MG63 (cell line): ENCODE measurements at regions not wholly inside any gene's neighbourhood (a gene's known extent, or its start where the extent isn't known, plus 50 kb on each side); places are given as distances from the start of the nearest gene placed in this dataset.

Source experiments
- DNase-seq: peaks from one replicate; pipeline ENCODE4 v3.0.0-alpha.2; 2020
- H3K27me3 ChIP-seq: fragments of 250-450 bp; sonication (Bioruptor Pico); 2 replicates; pipeline ENCODE4 v1.5.1; 2020; ENCODE audit warnings: mild to moderate bottlenecking, moderate library complexity
- H3K36me3 ChIP-seq: fragments of 250-450 bp; sonication (Bioruptor Pico); 2 replicates; pipeline ENCODE4 v1.5.1; 2020; ENCODE audit warnings: mild to moderate bottlenecking, moderate library complexity
- H3K4me3 ChIP-seq: fragments of 250-450 bp; sonication (Bioruptor Pico); 2 replicates; pipeline ENCODE4 v1.5.1; 2020; ENCODE audit warnings: mild to moderate bottlenecking, moderate library complexity
- H3K9me3 ChIP-seq: fragments of 250-450 bp; sonication (Bioruptor Pico); 2 replicates; pipeline ENCODE4 v1.5.1; 2020; ENCODE audit warnings: mild to moderate bottlenecking, moderate library complexity

- no peaks in the 10 kb centered on the region for H3K36me3 ChIP-seq
- H3K27me3 ChIP-seq = no peaks in the 10 kb centered on the region
- no peak overlapping the region for H3K4me3 ChIP-seq
- DNase-seq = no peak
- no peaks in the 10 kb centered on the region for H3K9me3 ChIP-seq
These were observed 1152.2 kb upstream of the SPRY2 start for GRCh38 chr13:81493144-81493543.

- no peak for DNase-seq
- Histone ChIP-seq H3K27me3 (no peaks in the 10 kb centered on the region), H3K4me3 (no peak overlapping the region), H3K9me3 (no peaks in the 10 kb centered on the region), H3K36me3 (no peaks in the 10 kb centered on the region)
These were observed 1151.5 kb upstream of the SPRY2 start for GRCh38 chr13:81492449-81492848.

DNA sequence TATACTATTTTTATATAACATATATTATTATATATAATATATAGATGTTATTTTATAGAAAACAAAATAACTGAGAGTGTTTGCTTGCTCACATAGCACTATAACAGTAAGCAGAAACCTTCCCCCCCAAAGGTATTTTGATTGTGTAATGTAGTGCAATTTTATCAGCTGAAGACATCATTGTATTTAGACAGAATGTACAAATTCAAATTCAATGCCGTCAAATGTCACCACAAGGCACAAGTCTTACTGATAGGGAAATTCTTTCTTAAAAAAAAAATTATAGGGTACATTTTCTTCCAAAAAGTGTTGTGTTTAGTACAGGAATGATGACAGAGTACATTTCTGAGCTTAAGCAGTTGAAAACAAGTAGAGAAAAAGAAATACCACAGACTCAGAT, 1147.1 kb upstream of the SPRY2 start:
- no peaks in the 10 kb centered on the region for H3K9me3 ChIP-seq
- DNase-seq = no peak
- H3K36me3 ChIP-seq = no peaks in the 10 kb centered on the region
- H3K4me3 ChIP-seq = no peak overlapping the region
- H3K27me3 ChIP-seq = no peaks in the 10 kb centered on the region

GRCh38 chr13:81487151-81487550, 1146.2 kb upstream of the SPRY2 start:
- DNase-seq = no peak
- no peaks in the 10 kb centered on the region for H3K36me3 ChIP-seq
- H3K9me3 ChIP-seq = no peaks in the 10 kb centered on the region
- H3K27me3 ChIP-seq = no peaks in the 10 kb centered on the region
- no peak overlapping the region for H3K4me3 ChIP-seq

- H3K9me3 ChIP-seq = no peaks in the 10 kb centered on the region
- no peak for DNase-seq
- no peaks in the 10 kb centered on the region for H3K36me3 ChIP-seq
- no peaks in the 10 kb centered on the region for H3K27me3 ChIP-seq
- H3K4me3 ChIP-seq = no peak overlapping the region
These were observed 1139.7 kb upstream of the SPRY2 start for GRCh38 chr13:81480634-81481033.

- H3K36me3 ChIP-seq = no peaks in the 10 kb centered on the region
- no peak for DNase-seq
- H3K9me3 ChIP-seq = no peaks in the 10 kb centered on the region
- H3K4me3 ChIP-seq = no peak overlapping the region
- H3K27me3 ChIP-seq = no peaks in the 10 kb centered on the region
These were observed 1132.5 kb upstream of the SPRY2 start for GRCh38 chr13:81473366-81473899.

GRCh38 chr13:81458170-81458569, 1117.2 kb upstream of the SPRY2 start:
- H3K9me3 ChIP-seq = no peaks in the 10 kb centered on the region
- no peaks in the 10 kb centered on the region for H3K36me3 ChIP-seq
- DNase-seq = no peak
- no peaks in the 10 kb centered on the region for H3K27me3 ChIP-seq
- H3K4me3 ChIP-seq = no peak overlapping the region

DNA sequence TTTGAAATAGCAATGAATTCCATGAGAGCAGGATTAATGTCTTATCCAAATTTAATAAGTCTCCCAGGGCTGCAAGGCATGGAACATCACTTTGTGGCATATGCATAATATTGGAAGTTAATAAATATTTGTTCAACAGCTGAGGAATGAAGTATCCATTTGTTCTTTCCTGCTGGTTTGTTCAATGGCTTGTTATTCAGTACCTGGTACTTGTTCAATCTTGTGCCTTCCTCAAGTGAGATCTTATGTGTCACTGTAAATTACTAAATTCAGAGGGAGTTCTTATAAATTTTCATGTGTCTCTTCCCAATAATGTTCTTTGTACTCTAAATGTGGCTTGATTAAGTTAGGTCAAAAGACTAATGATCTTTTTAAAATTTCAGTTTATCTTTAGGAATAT, 1105.5 kb upstream of the SPRY2 start:
- no peaks in the 10 kb centered on the region for H3K9me3 ChIP-seq
- no peaks in the 10 kb centered on the region for H3K36me3 ChIP-seq
- DNase-seq = no peak
- no peak overlapping the region for H3K4me3 ChIP-seq
- no peaks in the 10 kb centered on the region for H3K27me3 ChIP-seq

DNA sequence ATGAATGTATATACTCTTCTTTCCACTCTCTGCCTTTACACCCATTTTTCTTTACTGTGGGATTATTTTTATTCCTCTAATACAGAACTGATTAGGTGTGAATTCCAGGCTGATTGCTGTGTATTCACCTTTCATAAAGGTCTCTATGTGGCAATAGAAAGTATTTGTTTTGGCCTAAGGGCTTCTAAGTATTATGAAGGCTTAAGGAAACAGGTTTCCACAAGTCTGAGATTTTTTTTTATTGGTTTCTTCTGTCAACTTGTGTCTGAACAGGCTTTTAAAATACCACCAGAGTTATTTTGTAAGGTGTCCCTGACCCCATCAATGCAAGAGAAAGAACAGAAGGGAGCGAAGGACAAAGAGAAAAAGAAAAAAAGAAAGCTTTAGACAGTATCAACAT, 1102.0 kb upstream of the SPRY2 start:
- no peak for DNase-seq

DNA sequence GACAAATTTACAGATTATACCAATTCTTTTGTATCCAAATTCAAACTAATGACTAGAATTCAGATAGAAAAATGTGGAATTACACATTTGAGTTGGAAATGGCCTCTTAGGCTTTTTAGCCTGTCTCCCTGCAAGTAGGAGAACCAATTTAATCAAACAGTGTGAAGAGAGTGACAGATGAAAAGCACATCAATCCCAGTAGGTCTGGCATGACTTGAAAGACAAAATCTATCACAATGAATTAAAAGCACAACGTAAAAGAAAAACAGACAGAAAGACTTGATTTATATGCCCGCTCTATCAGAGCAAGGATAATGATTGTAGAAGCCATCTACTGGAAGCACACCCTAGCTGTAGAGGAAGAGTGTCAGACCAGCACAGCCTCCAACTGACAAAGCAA, 1084.4 kb upstream of the SPRY2 start:
- no peak for DNase-seq
- Histone ChIP-seq H3K36me3 (no peaks in the 10 kb centered on the region), H3K9me3 (no peaks in the 10 kb centered on the region), H3K4me3 (no peak overlapping the region), H3K27me3 (no peaks in the 10 kb centered on the region)

More for the DNA sequence above, 1102.0 kb upstream of the SPRY2 start:
- Histone ChIP-seq H3K9me3 (no peaks in the 10 kb centered on the region), H3K36me3 (no peaks in the 10 kb centered on the region), H3K4me3 (no peak overlapping the region), H3K27me3 (no peaks in the 10 kb centered on the region)

GRCh38 chr13:81409284-81409683, 1068.4 kb upstream of the SPRY2 start:
- DNase-seq = no peak
- no peaks in the 10 kb centered on the region for H3K27me3 ChIP-seq
- H3K36me3 ChIP-seq = no peaks in the 10 kb centered on the region
- no peaks in the 10 kb centered on the region for H3K9me3 ChIP-seq
- no peak overlapping the region for H3K4me3 ChIP-seq

- no peak overlapping the region for H3K4me3 ChIP-seq
- H3K9me3 ChIP-seq = no peaks in the 10 kb centered on the region
- DNase-seq = no peak
- H3K36me3 ChIP-seq = no peaks in the 10 kb centered on the region
- H3K27me3 ChIP-seq = no peaks in the 10 kb centered on the region
These were observed 1067.7 kb upstream of the SPRY2 start for GRCh38 chr13:81408647-81409046.

DNA sequence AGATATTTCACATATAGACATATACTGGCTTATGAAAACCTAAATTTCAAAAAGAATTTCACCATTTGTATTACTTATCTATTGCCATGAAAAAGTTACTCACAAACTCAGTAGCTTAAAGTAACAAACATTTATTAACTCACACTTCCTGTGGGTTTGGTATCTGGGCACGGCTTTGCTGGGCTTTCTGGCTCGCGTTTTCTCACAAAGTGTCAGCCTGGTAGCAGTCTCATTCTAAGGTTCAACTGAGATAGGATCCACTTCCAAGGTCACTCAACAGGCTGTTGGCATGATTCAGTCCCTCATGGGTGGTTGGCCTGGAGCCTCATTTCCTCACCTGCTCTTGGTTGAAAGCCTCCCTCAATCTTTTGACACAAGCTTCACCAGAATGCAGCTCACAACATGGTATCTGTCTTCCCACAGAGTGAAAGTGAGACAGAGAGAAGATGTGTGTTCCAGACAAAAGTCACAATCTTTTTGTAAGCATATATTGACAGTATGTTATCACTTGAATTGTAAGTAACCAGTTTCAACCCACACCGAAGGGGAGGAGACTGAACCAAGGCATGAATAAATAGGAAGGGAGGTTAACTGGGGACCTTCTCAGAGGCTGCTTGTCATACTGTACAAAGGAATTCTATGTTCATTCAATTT, 1065.8 kb upstream of the SPRY2 start:
- H3K27me3 ChIP-seq = no peaks in the 10 kb centered on the region
- H3K9me3 ChIP-seq = no peaks in the 10 kb centered on the region
- no peaks in the 10 kb centered on the region for H3K36me3 ChIP-seq
- H3K4me3 ChIP-seq = no peak overlapping the region
- no peak for DNase-seq

GRCh38 chr13:81406022-81406421, 1065.1 kb upstream of the SPRY2 start:
- no peak for DNase-seq
- Histone ChIP-seq H3K9me3 (no peaks in the 10 kb centered on the region), H3K4me3 (no peak overlapping the region), H3K27me3 (no peaks in the 10 kb centered on the region), H3K36me3 (no peaks in the 10 kb centered on the region)

- no peak overlapping the region for H3K4me3 ChIP-seq
- H3K27me3 ChIP-seq = no peaks in the 10 kb centered on the region
- no peaks in the 10 kb centered on the region for H3K9me3 ChIP-seq
- H3K36me3 ChIP-seq = no peaks in the 10 kb centered on the region
- no peak for DNase-seq
These were observed 1055.3 kb upstream of the SPRY2 start for GRCh38 chr13:81396192-81396591.

DNA sequence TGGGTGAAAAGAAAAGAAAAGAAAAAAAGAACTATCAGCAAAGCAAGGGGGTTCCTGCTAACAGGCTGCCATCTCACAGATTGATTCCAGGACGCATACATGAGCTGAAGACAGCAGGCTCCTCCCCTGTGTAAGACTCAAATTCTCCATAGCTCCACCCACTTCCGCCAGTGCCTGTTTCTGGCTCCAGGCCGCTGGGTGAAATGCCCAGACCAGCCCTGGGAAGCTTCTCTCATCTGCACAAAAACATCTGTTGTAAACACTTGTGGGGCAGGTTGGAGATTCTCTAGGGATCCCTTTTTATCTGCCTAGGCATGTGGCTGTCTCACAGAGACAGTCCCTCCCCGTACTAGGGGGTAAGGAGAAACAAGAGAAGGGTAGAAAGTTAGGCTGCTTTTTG, 1054.4 kb upstream of the SPRY2 start:
- Histone ChIP-seq H3K27me3 (no peaks in the 10 kb centered on the region), H3K4me3 (no peak overlapping the region), H3K9me3 (no peaks in the 10 kb centered on the region), H3K36me3 (no peaks in the 10 kb centered on the region)
- peak; percentile 19 for DNase-seq

GRCh38 chr13:81394640-81395039, 1053.7 kb upstream of the SPRY2 start:
- H3K27me3 ChIP-seq = no peaks in the 10 kb centered on the region
- DNase-seq = no peak
- no peaks in the 10 kb centered on the region for H3K9me3 ChIP-seq
- H3K36me3 ChIP-seq = no peaks in the 10 kb centered on the region
- H3K4me3 ChIP-seq = no peak overlapping the region

GRCh38 chr13:81393721-81394120, 1052.8 kb upstream of the SPRY2 start:
- Histone ChIP-seq H3K4me3 (no peak overlapping the region), H3K9me3 (no peaks in the 10 kb centered on the region), H3K27me3 (no peaks in the 10 kb centered on the region), H3K36me3 (no peaks in the 10 kb centered on the region)
- no peak for DNase-seq

- no peak overlapping the region for H3K4me3 ChIP-seq
These were observed 1052.2 kb upstream of the SPRY2 start for GRCh38 chr13:81393110-81393509.

More at GRCh38 chr13:81393110-81393509, 1052.2 kb upstream of the SPRY2 start:
- Histone ChIP-seq H3K9me3 (no peaks in the 10 kb centered on the region), H3K27me3 (no peaks in the 10 kb centered on the region), H3K36me3 (no peaks in the 10 kb centered on the region)
- DNase-seq = no peak
